ENCODE measurements at regions not wholly inside any gene's neighbourhood (a gene's known extent, or its start where the extent isn't known, plus 50 kb on each side); places are given as distances from the start of the nearest gene placed in this dataset.
A peak's percentile ranks its signal among the peaks of the same experiment; 100 is the strongest.

GRCh38 chr6:110537208-110538123, 61.1 kb upstream of the SLC22A16 start:
- peak in 1 of 2 donors; percentile 5 for DNase-seq

- no peak for DNase-seq
These were observed 58.5 kb upstream of the SLC22A16 start for GRCh38 chr6:110534731-110535492.

DNA sequence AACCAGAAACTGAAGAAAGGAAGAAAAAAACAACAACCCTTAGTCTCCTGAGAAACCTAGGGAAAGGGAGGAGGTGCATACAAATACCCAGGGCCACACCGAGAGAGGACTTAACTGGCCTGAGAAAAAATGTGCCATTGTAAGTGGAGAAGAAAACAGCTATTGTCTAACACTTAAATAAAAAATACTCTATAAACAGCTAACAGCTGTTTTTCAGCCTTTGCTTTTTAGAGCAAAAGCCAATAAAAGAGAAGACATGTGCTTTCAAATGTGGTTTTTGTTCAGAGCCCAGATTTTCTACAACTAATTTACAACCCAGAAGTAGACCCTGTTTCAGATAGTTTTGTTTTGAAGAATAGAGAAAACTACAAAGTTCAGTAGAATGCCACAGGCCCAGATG, 56.0 kb upstream of the SLC22A16 start:
- DNase-seq = no peak

- no peak for DNase-seq
These were observed 54.3 kb upstream of the SLC22A16 start for GRCh38 chr6:110530671-110531070.

GRCh38 chr6:110529907-110530306, 53.5 kb upstream of the SLC22A16 start:
- DNase-seq = no peak

DNA sequence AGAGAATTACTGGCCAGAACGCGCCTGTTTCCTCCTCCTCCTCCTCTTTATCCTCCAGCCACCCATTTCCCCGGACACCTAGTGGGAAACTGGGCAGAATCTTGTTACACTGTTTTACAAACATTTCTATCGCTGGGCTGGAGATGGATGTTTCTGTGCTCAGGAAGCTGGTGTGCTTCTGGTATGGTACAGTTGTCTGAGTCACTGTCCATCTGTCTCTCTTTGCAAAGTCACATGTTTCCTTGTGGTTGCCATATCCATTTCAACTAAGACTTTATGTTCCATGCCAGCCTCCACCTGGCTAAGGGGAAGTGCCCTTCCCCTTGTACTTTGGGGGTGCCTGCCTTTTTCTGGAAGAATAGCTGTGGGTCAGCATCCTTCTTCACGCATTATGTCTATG, 52.9 kb upstream of the SLC22A16 start:
- DNase-seq = no peak

GRCh38 chr6:110528930-110529325, 52.5 kb upstream of the SLC22A16 start:
- DNase-seq = no peak

DNA sequence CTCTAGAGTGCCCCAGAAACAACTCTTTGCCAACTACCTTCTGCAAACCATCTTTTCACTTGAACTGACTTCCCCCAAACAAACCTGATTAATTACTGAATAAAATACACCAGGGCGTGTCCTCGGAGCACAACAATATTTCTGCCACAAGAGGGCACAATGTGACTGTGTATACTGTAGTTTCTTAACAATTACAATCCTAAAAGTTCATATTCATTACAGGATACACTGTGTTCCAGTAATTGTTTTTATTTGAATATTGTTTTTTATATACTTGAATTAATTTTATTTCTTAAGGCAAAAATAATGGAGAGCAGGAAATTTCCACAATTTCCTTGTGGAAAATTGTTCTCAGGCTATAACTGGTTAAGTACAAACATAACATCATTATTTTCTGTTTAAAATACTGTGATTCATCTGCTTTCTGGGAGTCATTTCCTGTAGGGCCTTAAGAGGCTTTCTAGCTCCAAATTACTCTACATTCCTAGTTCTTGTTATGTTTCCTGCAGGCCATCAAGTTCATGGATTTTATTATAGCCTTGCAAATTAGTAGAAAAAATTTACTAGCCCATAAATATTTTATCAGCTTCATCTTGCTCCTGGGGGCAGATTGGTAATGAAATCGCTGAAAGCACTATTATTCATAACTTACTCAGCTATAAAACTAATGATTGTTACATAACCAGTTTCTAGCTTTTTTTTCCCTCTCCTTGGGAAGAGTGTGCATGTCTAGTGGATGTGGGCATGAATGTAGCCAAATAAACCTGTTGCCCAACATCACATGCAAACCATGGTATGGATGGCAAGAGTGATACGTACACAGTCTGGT, 51.9 kb upstream of the SLC22A16 start:
- DNase-seq = peak; percentile 29 to 48

- no peak for DNase-seq
These were observed 51.1 kb upstream of the SLC22A16 start for GRCh38 chr6:110527516-110527915.

- no peak for DNase-seq
These were observed 50.3 kb upstream of the SLC22A16 start for GRCh38 chr6:110526726-110527125.

All from activated CD4-positive, alpha-beta T cell treated with anti-CD3 and anti-CD28 coated beads for 4 hours (primary cell).